Gastrocnemius medialis (tissue), 4 donors: ENCODE measurements at regions not wholly inside any gene's neighbourhood (a gene's known extent, or its start where the extent isn't known, plus 50 kb on each side); places are given as distances from the start of the nearest gene placed in this dataset.

Source experiments
- CTCF ChIP-seq, 5 experiments: fragments of 450-650 bp in 3 of 5; fragments of 200-600 bp in 2 of 5; sonication (generic) in 2 of 5; IDR thresholded peaks in 4 of 5; conservative IDR thresholded peaks in 1 of 5; 1 replicate in 4 of 5; 2 replicates in 1 of 5; pipeline ENCODE4 v1.5.1; 2016 to 2019; ENCODE audit warnings: antibody characterized with exemption in 5 of 5, mild to moderate bottlenecking in 3 of 5, moderate library complexity in 3 of 5
- POLR2A ChIP-seq, 2 donors: fragments of 450-650 bp; IDR thresholded peaks; one replicate each; pipeline ENCODE4 v1.6.1; 2017; ENCODE audit warnings: antibody characterized with exemption in 2 of 2, mild to moderate bottlenecking in 2 of 2, moderate library complexity in 2 of 2

- TF ChIP-seq CTCF (IDR thresholded peaks at IDR 0.05 in 4 of 5, conservative IDR thresholded peaks at IDR 0.05 in 1 of 5): no peak
- no peak for TF ChIP-seq POLR2A (IDR thresholded peaks at IDR 0.05)
These were observed 126.7 kb upstream of the ZNF32 start for GRCh38 chr10:43775384-43775783.
